SK-N-SH (cell line): ENCODE measurements at regions not wholly inside any gene's neighbourhood (a gene's known extent, or its start where the extent isn't known, plus 50 kb on each side); places are given as distances from the start of the nearest gene placed in this dataset.

ENCODE experiments used
- CTCF ChIA-PET: fragments of 300-600, 350-600 bp; formaldehyde crosslinking; extraction: SDS; loops from one replicate; lab custom pipeline; 2021; lab: Yijun Ruan, JAX
- POLR2A ChIA-PET: fragments of 350-600 bp; sonication (Branson Sonifier 250); formaldehyde crosslinking; extraction: SDS; loops from one replicate; lab custom pipeline; 2020; ENCODE audit warnings: antibody characterized with exemption, inconsistent platforms; lab: Yijun Ruan, JAX
- DNase-seq: peaks from one replicate; pipeline ENCODE4 v3.0.0; 2012
- H2AFZ ChIP-seq: fragments of 200-600 bp; sonication (generic); 2 replicates; pipeline ENCODE4 v1.8.1; 2016; ENCODE audit warnings: antibody characterized with exemption, mild to moderate bottlenecking, low read depth
- H3F3A ChIP-seq: fragments of 200-600 bp; sonication (generic); replicated peaks from 2 replicates; pipeline ENCODE3; 2016; ENCODE audit warnings: antibody characterized with exemption, mild to moderate bottlenecking; ENCODE audit not compliant: insufficient read depth
- H3K27ac ChIP-seq, 2 experiments: fragments of 200-500 bp in 1 of 2; fragments of 200-600 bp in 1 of 2; sonication (Bioruptor generic) in 1 of 2; sonication (generic), shearing (Covaris generic) in 1 of 2; 2 replicates each; pipeline versions ENCODE4 v1.5.1 to v1.6.1; 2014 to 2016; ENCODE audit warnings: low read depth in 2 of 2, inconsistent platforms in 1 of 2, low read length in 1 of 2, mild to moderate bottlenecking in 1 of 2, mixed read lengths in 1 of 2
- H3K27me3 ChIP-seq: fragments of 200-600 bp; sonication (generic), shearing (Covaris generic); 2 replicates; pipeline ENCODE4 v1.6.1; 2016; ENCODE audit warnings: mixed run types; ENCODE audit not compliant: insufficient read depth
- H3K36me3 ChIP-seq, 2 experiments: fragments of 200-500 bp in 1 of 2; fragments of 200-600 bp in 1 of 2; sonication (Bioruptor generic) in 1 of 2; sonication (generic) in 1 of 2; replicated peaks in 1 of 2; 2 replicates each; pipeline versions ENCODE3 to v1.5.1; 2014 to 2016; ENCODE audit warnings: low read length in 1 of 2, mild to moderate bottlenecking in 1 of 2; ENCODE audit not compliant: insufficient read depth in 2 of 2, control insufficient read depth in 1 of 2
- H3K4me1 ChIP-seq, 2 experiments: fragments of 200-500 bp in 1 of 2; fragments of 200-600 bp in 1 of 2; sonication (Bioruptor generic) in 1 of 2; sonication (generic), shearing (Covaris generic) in 1 of 2; 2 replicates each; pipeline versions ENCODE4 v1.5.1 to v1.6.1; 2014 to 2016; ENCODE audit warnings: low read depth in 1 of 2, low read length in 1 of 2, mixed run types in 1 of 2; ENCODE audit not compliant: insufficient read depth in 2 of 2, control insufficient read depth in 1 of 2
- H3K4me2 ChIP-seq: fragments of 200-600 bp; sonication (generic), shearing (Covaris generic); 2 replicates; pipeline ENCODE4 v1.6.1; 2017; ENCODE audit warnings: mixed run types
- H3K4me3 ChIP-seq, 2 experiments: fragments of 200-500 bp in 1 of 2; fragments of 200-600 bp in 1 of 2; sonication (Bioruptor generic) in 1 of 2; sonication (generic), shearing (Covaris generic) in 1 of 2; 2 replicates each; pipeline versions ENCODE4 v1.5.1 to v1.8.1; 2014 to 2016; ENCODE audit warnings: low read depth in 2 of 2, inconsistent platforms in 1 of 2, low read length in 1 of 2, mild to moderate bottlenecking in 1 of 2, mixed read lengths in 1 of 2, moderate library complexity in 1 of 2
- H3K79me2 ChIP-seq: fragments of 200-600 bp; sonication (generic); 2 replicates; pipeline ENCODE4 v1.8.1; 2017; ENCODE audit warnings: mild to moderate bottlenecking; ENCODE audit not compliant: insufficient read depth
- H3K9ac ChIP-seq: fragments of 200-600 bp; sonication (generic); 2 replicates; pipeline ENCODE4 v1.6.1; 2017; ENCODE audit warnings: mixed run types
- H3K9me2 ChIP-seq: fragments of 200-600 bp; sonication (generic); 2 replicates; pipeline ENCODE4 v1.6.1; 2017; ENCODE audit warnings: mixed run types
- H3K9me3 ChIP-seq: fragments of 200-600 bp; sonication (generic); 2 replicates; pipeline ENCODE4 v1.6.1; 2017; ENCODE audit warnings: mixed run types, mild to moderate bottlenecking, moderate library complexity
- H4K20me1 ChIP-seq: fragments of 200-600 bp; sonication (generic); 2 replicates; pipeline ENCODE4 v1.6.1; 2017; ENCODE audit warnings: mild to moderate bottlenecking, mixed run types; ENCODE audit not compliant: insufficient read depth
- CTCF ChIP-seq: fragments of 200-600 bp; sonication (generic); IDR thresholded peaks from 2 replicates; pipeline ENCODE4 v1.6.1; 2017; ENCODE audit warnings: antibody characterized with exemption, mild to moderate bottlenecking, moderate library complexity
- EP300 ChIP-seq, 2 experiments: IDR thresholded peaks; 2 replicates each; pipeline versions ENCODE4 v1.4.0 to v1.6.1; 2012; ENCODE audit warnings: borderline replicate concordance in 1 of 2, low read depth in 1 of 2, low read length in 1 of 2
- FOSL2 ChIP-seq: IDR thresholded peaks from 2 replicates; pipeline ENCODE4 v1.4.0; 2012; ENCODE audit warnings: low read depth, mild to moderate bottlenecking, moderate library complexity, borderline replicate concordance
- FOXJ3 ChIP-seq: sonication (generic); formaldehyde crosslinking; IDR thresholded peaks from 2 replicates; pipeline ENCODE4 v1.5.1; 2020; ENCODE audit warnings: mild to moderate bottlenecking, missing genetic modification reagents
- FOXM1 ChIP-seq: IDR thresholded peaks from 2 replicates; pipeline ENCODE4 v1.4.0; 2012; ENCODE audit warnings: low read depth, mild to moderate bottlenecking
- GABPA ChIP-seq: IDR thresholded peaks from 2 replicates; pipeline ENCODE4 v1.4.0; 2012; ENCODE audit warnings: low read depth, mild to moderate bottlenecking
- GATA2 ChIP-seq: sonication (generic); formaldehyde crosslinking; IDR thresholded peaks from 2 replicates; pipeline ENCODE4 v1.5.0; 2020; ENCODE audit warnings: mild to moderate bottlenecking, missing genetic modification reagents
- JUND ChIP-seq: IDR thresholded peaks from 2 replicates; pipeline ENCODE4 v1.4.0; 2012
- MAX ChIP-seq: IDR thresholded peaks from 2 replicates; pipeline ENCODE4 v1.4.0; 2012; ENCODE audit warnings: low read depth
- MXI1 ChIP-seq: IDR thresholded peaks from 2 replicates; pipeline ENCODE4 v1.6.1; 2012; ENCODE audit warnings: mild to moderate bottlenecking, low read depth, low read length, improper control_type of control experiment
- NFIC ChIP-seq: IDR thresholded peaks from 2 replicates; pipeline ENCODE4 v1.4.0; 2012; ENCODE audit warnings: borderline replicate concordance
- POLR2AphosphoS5 ChIP-seq: IDR thresholded peaks from 2 replicates; pipeline ENCODE4 v1.6.1; 2012; ENCODE audit warnings: low read depth, low read length
- RFX5 ChIP-seq: IDR thresholded peaks from 2 replicates; pipeline ENCODE4 v1.6.1; 2012; ENCODE audit warnings: mild to moderate bottlenecking, improper control_type of control experiment, low read length
- TAF1 ChIP-seq: IDR thresholded peaks from 2 replicates; pipeline ENCODE4 v1.6.1; 2012; ENCODE audit warnings: low read depth, mild to moderate bottlenecking, low read length, moderate library complexity, borderline replicate concordance
- TCF12 ChIP-seq: IDR thresholded peaks from 2 replicates; pipeline ENCODE4 v1.4.0; 2012
- USF1 ChIP-seq: IDR thresholded peaks from 2 replicates; pipeline ENCODE4 v1.4.0; 2012; ENCODE audit warnings: low read depth, borderline replicate concordance
- USF2 ChIP-seq: fragments of 150-350 bp; IDR thresholded peaks from 2 replicates; pipeline ENCODE4 v1.6.1; 2017; ENCODE audit warnings: antibody characterized with exemption, low read length, low read depth, borderline replicate concordance
- WGBS: methylation state at CpG from one replicate; pipeline ENCODE4 v1.1.6; 2017; ENCODE audit warnings: low lambda C conversion rate; 5-methylcytosine and 5-hydroxymethylcytosine counted together

GRCh38 chrX:98568795-98569194 lies 1685.1 kb downstream of the RPA4 start:
- no peaks in the 10 kb centered on the region; the same call in 1 of the 2 replicates for H3K9me3 ChIP-seq
- H4K20me1 ChIP-seq, result no peaks in the 10 kb centered on the region
- no peaks in the 10 kb centered on the region for H3F3A ChIP-seq
- no peak overlapping the region for H3K4me2 ChIP-seq
- no peaks in the 10 kb centered on the region for H3K9me2 ChIP-seq
- 2% methylated on average over 2 of the region's 2 CpGs for WGBS
- no peaks in the 10 kb centered on the region for H3K4me1 ChIP-seq
- no peak for TF ChIP-seq GABPA
- CTCF ChIA-PET, result no interaction called here
- no peak overlapping the region for H3K9ac ChIP-seq
- H3K36me3 ChIP-seq, result no peaks in the 10 kb centered on the region
- H3K27ac ChIP-seq, result no peak overlapping the region
- H2AFZ ChIP-seq, result no peak overlapping the region
- no peak overlapping the region for H3K4me3 ChIP-seq
- DNase-seq, result no peak
- H3K79me2 ChIP-seq, result no peaks in the 10 kb centered on the region
- POLR2A ChIA-PET, result no interaction called here
- H3K27me3 ChIP-seq, result no peaks in the 10 kb centered on the region

- DNase-seq, result no peak
- 18% methylated on average over 1 of the region's 1 CpG for WGBS
- no peaks in the 10 kb centered on the region for H3K9me2 ChIP-seq
- no peaks in the 10 kb centered on the region for H3K27me3 ChIP-seq
- H3K4me1 ChIP-seq, result no peaks in the 10 kb centered on the region
- no peaks in the 10 kb centered on the region for H3K79me2 ChIP-seq
- H3K4me3 ChIP-seq, result no peak overlapping the region
- H3K27ac ChIP-seq, result no peak overlapping the region
- TF ChIP-seq EP300 (IDR thresholded peaks at IDR 0.05; ENCODE audit: borderline replicate concordance in 1 of 2, low read depth in 1 of 2, low read length in 1 of 2) (no peak), RFX5 (no peak), JUND (no peak), TAF1 (no peak), POLR2AphosphoS5 (no peak), NFIC (no peak), FOXM1 (no peak), MAX (no peak)
- H2AFZ ChIP-seq, result no peak overlapping the region
- H3K9me3 ChIP-seq, result no peaks in the 10 kb centered on the region
- POLR2A ChIA-PET, result no interaction called here
- H4K20me1 ChIP-seq, result no peaks in the 10 kb centered on the region; the same call in 1 of the 2 replicates
- H3K36me3 ChIP-seq, result no peaks in the 10 kb centered on the region
- H3K9ac ChIP-seq, result no peak overlapping the region
- H3K4me2 ChIP-seq, result no peak overlapping the region
- H3F3A ChIP-seq, result no peaks in the 10 kb centered on the region
- CTCF ChIA-PET, result no interaction called here
These were observed 1722.2 kb downstream of the RPA4 start for GRCh38 chrX:98605941-98606340.

GRCh38 chrX:98607739-98608138 lies 1724.0 kb downstream of the RPA4 start:
- H3K9ac ChIP-seq, result no peak overlapping the region
- no peaks in the 10 kb centered on the region for H3K4me1 ChIP-seq
- no peaks in the 10 kb centered on the region for H3K79me2 ChIP-seq
- no peaks in the 10 kb centered on the region for H3F3A ChIP-seq
- no peak overlapping the region for H3K4me2 ChIP-seq
- no peaks in the 10 kb centered on the region for H3K27me3 ChIP-seq
- DNase-seq, result no peak
- H4K20me1 ChIP-seq, result no peaks in the 10 kb centered on the region; the same call in 1 of the 2 replicates
- H2AFZ ChIP-seq, result no peak overlapping the region
- WGBS, result 1% methylated on average over 2 of the region's 2 CpGs
- POLR2A ChIA-PET, result no interaction called here
- H3K4me3 ChIP-seq, result no peak overlapping the region
- no peaks in the 10 kb centered on the region for H3K36me3 ChIP-seq
- H3K9me2 ChIP-seq, result no peaks in the 10 kb centered on the region
- CTCF ChIA-PET, result no interaction called here
- H3K27ac ChIP-seq, result no peak overlapping the region
- TF ChIP-seq GATA2 (CRISPR knock-in tag) (no peak), EP300 (IDR thresholded peaks at IDR 0.05; ENCODE audit: borderline replicate concordance in 1 of 2, low read depth in 1 of 2, low read length in 1 of 2) (no peak), USF1 (no peak), FOXJ3 (no peak), USF2 (no peak), FOSL2 (no peak), GABPA (no peak), MXI1 (no peak), CTCF (no peak), NFIC (no peak), TCF12 (no peak)
- TF ChIP-seq, all 33 proteins: peak for 0
- no peaks in the 10 kb centered on the region for H3K9me3 ChIP-seq
